Colonic mucosa (tissue), 4 donors: ENCODE measurements at regions not wholly inside any gene's neighbourhood (a gene's known extent, or its start where the extent isn't known, plus 50 kb on each side); places are given as distances from the start of the nearest gene placed in this dataset.

Experiments
- DNase-seq: peaks from one replicate; pipeline ENCODE4 v3.0.0-alpha.2; 2020
- H3K27ac ChIP-seq: fragments of 200-600 bp; one replicate; pipeline ENCODE4 v1.8.0; 2021
- H3K27me3 ChIP-seq: fragments of 200-600 bp; one replicate; pipeline ENCODE4 v1.8.0; 2021
- H3K36me3 ChIP-seq: fragments of 200-600 bp; one replicate; pipeline ENCODE4 v1.8.0; 2021
- H3K4me1 ChIP-seq: fragments of 200-600 bp; one replicate; pipeline ENCODE4 v1.8.0; 2021; ENCODE audit warnings: mild to moderate bottlenecking
- H3K4me3 ChIP-seq: fragments of 200-600 bp; one replicate; pipeline ENCODE4 v1.8.0; 2021
- H3K9ac ChIP-seq, 2 donors: one replicate each; pipeline ENCODE4 v1.7.0; 2013; ENCODE audit warnings: control low read depth in 2 of 2, low read depth in 2 of 2, low read length in 2 of 2
- H3K9me3 ChIP-seq: fragments of 200-600 bp; one replicate; pipeline ENCODE4 v1.8.0; 2021
- intact Hi-C: fragments of 100-400 bp; cut with DNase I; formaldehyde crosslinking; loops from one replicate; pipeline ENCODE4 v1.14.1; 2022
- TF ChIP-seq, protein P1 (sequence below): fragments of 200-600 bp; IDR thresholded peaks from one replicate; pipeline ENCODE4 v1.8.0; 2022; ENCODE audit warnings: antibody characterized with exemption, mild to moderate bottlenecking
- donor health status: healthy.
- donor health status: DM: no; HTN: no; CAD: no.
- donor health status: DM: no; HTN: no; CAD: no.

DNA sequence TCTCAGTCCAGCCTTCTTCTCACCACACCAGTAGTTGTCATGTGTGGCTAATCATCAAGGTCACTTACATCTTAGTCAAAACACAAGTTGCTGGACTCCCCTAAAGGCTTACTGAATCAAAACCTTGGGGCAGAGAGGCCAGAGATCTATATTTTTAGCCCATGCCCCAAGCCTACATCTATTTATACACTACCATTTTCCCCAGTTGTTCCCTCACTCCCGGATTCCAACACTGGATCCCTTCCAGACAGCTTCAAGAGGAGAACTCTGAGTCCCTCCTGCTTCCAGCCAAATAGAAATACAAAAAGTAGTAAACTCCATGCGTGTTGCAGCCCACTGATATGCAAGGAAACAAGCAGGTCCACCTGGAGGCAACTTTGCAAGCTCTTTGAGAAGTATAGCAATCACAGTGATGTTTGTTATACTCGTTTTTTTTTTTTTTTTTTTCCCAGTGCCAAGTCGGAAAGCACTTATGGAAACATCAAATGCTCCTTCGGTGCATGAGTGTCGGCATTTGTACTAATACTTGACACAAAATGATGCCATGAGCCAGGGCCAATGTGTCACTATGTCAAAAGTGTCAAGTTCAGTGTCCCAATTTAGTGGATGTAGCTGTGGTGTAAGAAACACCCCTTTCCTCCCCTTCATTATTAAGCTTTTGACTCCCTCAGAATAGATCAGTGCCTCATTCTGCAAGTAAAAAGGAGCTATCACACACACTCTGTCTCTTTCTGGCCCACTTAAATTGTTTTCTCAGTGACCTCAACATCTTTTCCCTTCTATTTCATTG is 594.2 kb upstream of the SGCD start:
- no peaks in the 10 kb centered on the region for H3K9me3 ChIP-seq
- peaks cover 34% of the 10 kb centered on the region for H3K27me3 ChIP-seq
- intact Hi-C loops: no loop called here

DNA sequence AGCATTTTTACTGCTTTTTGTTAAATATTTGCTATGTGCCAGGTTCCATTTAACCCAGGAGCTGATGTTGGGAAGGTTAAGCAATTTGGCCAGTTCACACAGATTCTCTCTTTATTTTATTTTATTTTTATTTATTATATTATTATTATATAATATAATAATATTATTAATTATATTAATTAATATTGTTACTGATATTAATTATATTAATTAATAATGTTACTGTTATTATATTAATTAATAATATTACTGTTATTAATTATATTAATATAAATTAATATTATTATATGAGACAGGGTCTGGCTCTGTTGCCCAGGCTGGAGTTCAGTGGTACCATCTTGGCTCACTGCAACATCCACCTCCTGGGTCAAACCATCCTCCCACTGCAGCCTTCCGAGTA is 593.0 kb upstream of the SGCD start:
- DNase-seq: no peak
- H3K9ac ChIP-seq: no peak overlapping the region
- peaks cover 22% of the 10 kb centered on the region for H3K27me3 ChIP-seq
- intact Hi-C loops: no loop called here
- no peak overlapping the region for H3K27ac ChIP-seq
- no peaks in the 10 kb centered on the region for H3K4me1 ChIP-seq
- TF ChIP-seq, protein P1, sequence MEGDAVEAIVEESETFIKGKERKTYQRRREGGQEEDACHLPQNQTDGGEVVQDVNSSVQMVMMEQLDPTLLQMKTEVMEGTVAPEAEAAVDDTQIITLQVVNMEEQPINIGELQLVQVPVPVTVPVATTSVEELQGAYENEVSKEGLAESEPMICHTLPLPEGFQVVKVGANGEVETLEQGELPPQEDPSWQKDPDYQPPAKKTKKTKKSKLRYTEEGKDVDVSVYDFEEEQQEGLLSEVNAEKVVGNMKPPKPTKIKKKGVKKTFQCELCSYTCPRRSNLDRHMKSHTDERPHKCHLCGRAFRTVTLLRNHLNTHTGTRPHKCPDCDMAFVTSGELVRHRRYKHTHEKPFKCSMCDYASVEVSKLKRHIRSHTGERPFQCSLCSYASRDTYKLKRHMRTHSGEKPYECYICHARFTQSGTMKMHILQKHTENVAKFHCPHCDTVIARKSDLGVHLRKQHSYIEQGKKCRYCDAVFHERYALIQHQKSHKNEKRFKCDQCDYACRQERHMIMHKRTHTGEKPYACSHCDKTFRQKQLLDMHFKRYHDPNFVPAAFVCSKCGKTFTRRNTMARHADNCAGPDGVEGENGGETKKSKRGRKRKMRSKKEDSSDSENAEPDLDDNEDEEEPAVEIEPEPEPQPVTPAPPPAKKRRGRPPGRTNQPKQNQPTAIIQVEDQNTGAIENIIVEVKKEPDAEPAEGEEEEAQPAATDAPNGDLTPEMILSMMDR: no peak
- no peaks in the 10 kb centered on the region for H3K9me3 ChIP-seq
- no peak overlapping the region for H3K4me3 ChIP-seq
- no peaks in the 10 kb centered on the region for H3K36me3 ChIP-seq

More for the DNA sequence above, 594.2 kb upstream of the SGCD start:
- TF ChIP-seq, protein P1: no peak
- no peak overlapping the region for H3K9ac ChIP-seq
- no peaks in the 10 kb centered on the region for H3K36me3 ChIP-seq
- DNase-seq: no peak
- peaks cover 4% of the 10 kb centered on the region for H3K4me1 ChIP-seq
- H3K4me3 ChIP-seq: no peak overlapping the region
- H3K27ac ChIP-seq: no peak overlapping the region

GRCh38 chr5:155735388-155735787 is 591.6 kb upstream of the SGCD start:
- no peaks in the 10 kb centered on the region for H3K4me1 ChIP-seq
- DNase-seq: no peak
- H3K36me3 ChIP-seq: no peaks in the 10 kb centered on the region
- no peak overlapping the region for H3K4me3 ChIP-seq
- no peak overlapping the region for H3K27ac ChIP-seq
- H3K27me3 ChIP-seq: peaks cover 10% of the 10 kb centered on the region
- TF ChIP-seq, protein P1: no peak
- intact Hi-C loops: no loop called here
- no peaks in the 10 kb centered on the region for H3K9me3 ChIP-seq
- no peak overlapping the region for H3K9ac ChIP-seq

DNA sequence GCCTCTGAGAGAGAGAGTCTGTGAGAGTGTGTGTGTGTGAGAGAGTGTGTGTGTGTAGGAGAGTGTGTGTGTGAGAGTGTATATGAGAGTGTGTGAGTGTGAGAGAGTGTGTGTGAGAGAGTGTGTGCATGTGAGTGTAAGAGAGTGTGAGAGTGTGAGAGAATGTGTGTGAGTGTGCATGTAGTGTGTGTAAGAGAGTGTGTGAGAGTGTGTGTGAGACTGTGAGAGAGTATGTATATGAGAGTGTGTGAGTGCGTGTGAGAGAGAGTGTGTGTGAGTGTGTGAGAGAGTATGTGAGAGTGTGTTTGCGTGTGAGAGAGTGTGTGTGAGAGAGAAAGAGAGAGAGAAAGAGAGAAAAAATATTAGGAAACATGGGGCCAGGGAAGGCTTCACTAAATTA is 588.3 kb upstream of the SGCD start:
- Histone ChIP-seq H3K4me1 (no peaks in the 10 kb centered on the region), H3K9me3 (no peaks in the 10 kb centered on the region), H3K36me3 (no peaks in the 10 kb centered on the region), H3K4me3 (no peak overlapping the region), H3K9ac (no peak overlapping the region), H3K27ac (no peak overlapping the region), H3K27me3 (no peaks in the 10 kb centered on the region)
- intact Hi-C loops: no loop called here
- TF ChIP-seq, protein P1: no peak
- no peak for DNase-seq

GRCh38 chr5:155746367-155747038 is 580.5 kb upstream of the SGCD start:
- intact Hi-C loops: no loop called here
- Histone ChIP-seq H3K27me3 (no peaks in the 10 kb centered on the region), H3K4me1 (no peaks in the 10 kb centered on the region), H3K9ac (no peak overlapping the region), H3K36me3 (no peaks in the 10 kb centered on the region), H3K27ac (no peak overlapping the region), H3K4me3 (no peak overlapping the region), H3K9me3 (no peaks in the 10 kb centered on the region)
- TF ChIP-seq, protein P1: no peak
- no peak for DNase-seq
